Hepatocyte (in vitro differentiated cells): ENCODE measurements at regions not wholly inside any gene's neighbourhood (a gene's known extent, or its start where the extent isn't known, plus 50 kb on each side); places are given as distances from the start of the nearest gene placed in this dataset.

Experiments used
- CTCF ChIP-seq: fragments of 200-600 bp; sonication (generic); IDR thresholded peaks from 2 replicates; pipeline ENCODE4 v1.5.1; 2016; ENCODE audit warnings: antibody characterized with exemption, mild to moderate bottlenecking; ENCODE audit not compliant: poor library complexity
- EZH2 ChIP-seq: fragments of 200-600 bp; sonication (generic); IDR thresholded peaks from 2 replicates; pipeline ENCODE4 v1.6.1; 2016; ENCODE audit warnings: antibody characterized with exemption, mild to moderate bottlenecking, borderline replicate concordance
- EZH2phosphoT487 ChIP-seq: fragments of 200-600 bp; sonication (generic); IDR thresholded peaks from one replicate; pipeline ENCODE4 v1.6.1; 2018; ENCODE audit warnings: antibody characterized with exemption, mild to moderate bottlenecking, low read depth, moderate library complexity; ENCODE audit not compliant: unreplicated experiment, severe bottlenecking

GRCh38 chr4:14064984-14065383, 437.5 kb upstream of the BOD1L1 start:
- TF ChIP-seq CTCF (no peak), EZH2phosphoT487 (no peak), EZH2 (no peak)
